ENCODE measurements at regions not wholly inside any gene's neighbourhood (a gene's known extent, or its start where the extent isn't known, plus 50 kb on each side); places are given as distances from the start of the nearest gene placed in this dataset.
"Not testable (repeated sequence)": the region's sequence is repeated elsewhere in the genome, so short reads cannot be mapped to it uniquely, and the experiment has no call there.

DNA sequence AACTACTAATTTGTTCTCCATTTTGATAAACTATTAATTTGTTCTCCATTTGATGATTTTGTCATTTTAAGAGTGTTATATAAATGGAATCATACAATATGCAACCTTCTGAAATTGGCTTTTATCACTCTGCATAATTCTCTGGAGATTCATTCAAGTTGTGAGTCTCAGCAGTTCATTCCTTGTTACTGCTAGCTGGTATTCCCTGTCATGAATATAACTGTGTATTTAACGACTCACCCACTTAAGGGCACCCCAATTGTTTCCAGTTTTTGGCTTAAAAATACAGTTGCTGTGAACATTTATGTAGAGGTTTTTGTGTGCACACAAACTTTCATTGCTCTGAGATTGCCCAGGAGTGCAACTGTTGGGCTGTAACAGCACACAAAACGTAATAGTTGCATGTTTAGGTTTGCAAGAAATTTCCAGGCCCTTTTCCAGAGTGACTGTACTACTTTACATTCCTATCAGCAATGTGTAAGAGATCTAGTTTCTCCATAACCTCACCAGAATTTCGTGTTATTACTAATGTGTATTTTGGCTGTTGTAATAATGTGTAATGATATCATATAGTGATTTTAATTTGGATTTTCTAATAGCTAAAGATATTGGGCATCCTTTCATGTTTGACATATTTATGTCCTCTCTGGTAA, 153.2 kb upstream of the ADCY1 start:
- TF ChIP-seq, protein P1, sequence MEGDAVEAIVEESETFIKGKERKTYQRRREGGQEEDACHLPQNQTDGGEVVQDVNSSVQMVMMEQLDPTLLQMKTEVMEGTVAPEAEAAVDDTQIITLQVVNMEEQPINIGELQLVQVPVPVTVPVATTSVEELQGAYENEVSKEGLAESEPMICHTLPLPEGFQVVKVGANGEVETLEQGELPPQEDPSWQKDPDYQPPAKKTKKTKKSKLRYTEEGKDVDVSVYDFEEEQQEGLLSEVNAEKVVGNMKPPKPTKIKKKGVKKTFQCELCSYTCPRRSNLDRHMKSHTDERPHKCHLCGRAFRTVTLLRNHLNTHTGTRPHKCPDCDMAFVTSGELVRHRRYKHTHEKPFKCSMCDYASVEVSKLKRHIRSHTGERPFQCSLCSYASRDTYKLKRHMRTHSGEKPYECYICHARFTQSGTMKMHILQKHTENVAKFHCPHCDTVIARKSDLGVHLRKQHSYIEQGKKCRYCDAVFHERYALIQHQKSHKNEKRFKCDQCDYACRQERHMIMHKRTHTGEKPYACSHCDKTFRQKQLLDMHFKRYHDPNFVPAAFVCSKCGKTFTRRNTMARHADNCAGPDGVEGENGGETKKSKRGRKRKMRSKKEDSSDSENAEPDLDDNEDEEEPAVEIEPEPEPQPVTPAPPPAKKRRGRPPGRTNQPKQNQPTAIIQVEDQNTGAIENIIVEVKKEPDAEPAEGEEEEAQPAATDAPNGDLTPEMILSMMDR (IDR thresholded peaks at IDR 0.05; ENCODE audit: borderline replicate concordance, control extremely low read depth, extremely low read depth, insufficient read depth, missing control alignments) = no peak
- in situ Hi-C loops (cut with MboI; ENCODE audit: low sequenced_read_pairs, unreplicated experiment) = no loop called here
- no peak for DNase-seq (ENCODE audit: low spot score)

DNA sequence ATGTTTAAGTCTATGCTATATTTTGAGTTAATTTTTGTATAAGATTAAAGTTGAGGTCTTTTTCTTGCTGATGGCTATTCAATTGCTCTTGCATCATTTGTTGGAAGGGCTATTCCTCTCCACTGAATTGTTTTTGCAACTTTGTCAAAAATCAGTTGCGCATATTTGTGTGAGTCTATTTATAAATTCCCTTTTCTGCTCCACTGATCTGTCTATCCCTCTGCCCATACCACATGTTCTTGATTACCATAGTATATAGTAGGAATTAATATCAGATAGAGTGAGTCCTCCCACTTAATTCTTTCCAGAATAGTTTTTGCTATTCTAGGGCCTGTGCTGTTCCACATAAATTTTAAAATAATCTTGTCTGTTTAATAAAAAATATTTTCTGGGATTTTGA, 152.4 kb upstream of the ADCY1 start:
- in situ Hi-C loops (cut with MboI; ENCODE audit: low sequenced_read_pairs, unreplicated experiment) = no loop called here

DNA sequence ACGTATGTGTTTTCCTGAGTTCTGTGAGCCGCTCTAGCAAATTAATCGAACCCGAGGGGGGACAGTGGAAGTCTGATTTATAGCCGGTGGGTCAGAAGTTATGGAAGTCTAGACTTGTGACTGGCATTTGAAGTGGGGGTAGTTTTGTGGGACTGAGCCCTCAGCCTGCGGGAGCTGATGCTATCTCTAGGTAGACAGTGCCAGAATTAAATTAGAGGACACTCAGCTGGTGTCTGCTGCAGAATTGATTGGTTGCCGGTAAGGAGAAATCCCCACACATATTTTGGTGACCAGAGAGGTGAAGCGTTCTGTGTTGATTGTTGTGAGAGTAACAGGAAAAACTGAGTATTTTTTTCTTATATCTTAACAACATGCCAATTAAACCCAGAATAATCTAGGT, 143.8 kb upstream of the ADCY1 start:
- DNase-seq (ENCODE audit: low spot score) = no peak
- in situ Hi-C loops (cut with MboI; ENCODE audit: low sequenced_read_pairs, unreplicated experiment) = no loop called here
- TF ChIP-seq, protein P1 (IDR thresholded peaks at IDR 0.05; ENCODE audit: borderline replicate concordance, control extremely low read depth, extremely low read depth, insufficient read depth, missing control alignments) = no peak

More for the DNA sequence above, 152.4 kb upstream of the ADCY1 start:
- no peak for DNase-seq (ENCODE audit: low spot score)
- TF ChIP-seq, protein P1 (IDR thresholded peaks at IDR 0.05; ENCODE audit: borderline replicate concordance, control extremely low read depth, extremely low read depth, insufficient read depth, missing control alignments) = no peak

DNA sequence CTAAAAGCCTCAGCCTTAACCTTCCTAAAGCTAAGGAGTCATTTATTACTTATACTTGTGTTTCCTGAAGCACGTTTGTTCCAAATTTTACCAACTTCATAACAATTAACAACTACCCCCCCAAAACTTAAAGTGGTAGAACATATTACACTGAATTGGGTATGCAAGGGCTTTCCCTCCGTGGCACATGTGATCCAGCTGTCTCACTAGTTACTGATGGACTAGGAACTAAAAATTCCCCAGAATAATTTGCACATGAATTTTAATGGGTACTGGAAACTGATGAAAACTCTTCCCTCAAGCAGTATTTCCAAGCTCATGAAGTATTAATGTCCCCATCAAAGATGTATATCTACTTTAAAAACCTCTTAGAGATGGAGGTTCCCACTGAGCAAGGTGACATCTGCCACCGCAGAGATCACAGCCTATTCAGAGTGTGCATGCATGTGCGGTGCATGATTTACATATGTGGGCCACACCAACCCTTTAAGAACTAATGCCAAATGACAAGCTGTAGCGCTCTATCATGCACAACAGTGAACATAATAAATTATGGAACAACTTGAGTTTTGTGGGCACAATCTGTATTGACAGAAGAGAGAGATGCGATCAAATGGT, 139.9 kb upstream of the ADCY1 start:
- TF ChIP-seq, protein P1 (IDR thresholded peaks at IDR 0.05; ENCODE audit: borderline replicate concordance, control extremely low read depth, extremely low read depth, insufficient read depth, missing control alignments) = no peak
- in situ Hi-C loops (cut with MboI; ENCODE audit: low sequenced_read_pairs, unreplicated experiment) = no loop called here
- DNase-seq (ENCODE audit: low spot score) = no peak

DNA sequence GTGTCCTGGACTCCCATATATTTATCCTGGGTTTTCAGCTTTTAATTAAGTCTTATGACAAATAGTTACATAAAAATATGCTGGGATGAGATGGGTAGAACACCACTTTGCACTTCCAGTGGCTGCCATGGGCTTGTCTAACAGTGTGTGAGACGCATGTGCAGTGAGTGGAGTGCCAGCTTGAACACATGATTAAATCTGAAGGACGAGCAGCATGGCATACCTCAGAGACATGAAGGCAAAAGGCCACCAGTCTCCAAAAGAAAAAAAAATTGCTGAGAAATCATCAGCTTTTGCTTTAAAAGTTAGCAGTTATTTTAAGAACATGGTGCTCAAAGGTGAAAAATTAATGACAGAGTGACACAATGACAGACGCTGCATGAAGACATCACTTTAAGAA, 139.0 kb upstream of the ADCY1 start:
- DNase-seq (ENCODE audit: low spot score) = no peak
- in situ Hi-C loops (cut with MboI; ENCODE audit: low sequenced_read_pairs, unreplicated experiment) = no loop called here
- TF ChIP-seq, protein P1 (IDR thresholded peaks at IDR 0.05; ENCODE audit: borderline replicate concordance, control extremely low read depth, extremely low read depth, insufficient read depth, missing control alignments) = no peak

- no peak for DNase-seq (ENCODE audit: low spot score)
- in situ Hi-C loops (cut with MboI; ENCODE audit: low sequenced_read_pairs, unreplicated experiment) = no loop called here
- TF ChIP-seq, protein P1 (IDR thresholded peaks at IDR 0.05; ENCODE audit: borderline replicate concordance, control extremely low read depth, extremely low read depth, insufficient read depth, missing control alignments) = no peak
These were observed 138.3 kb upstream of the ADCY1 start for GRCh38 chr7:45435846-45436245.

- in situ Hi-C loops (cut with MboI; ENCODE audit: low sequenced_read_pairs, unreplicated experiment); DNase-seq (ENCODE audit: low spot score): not testable (repeated sequence)
These were observed 133.4 kb upstream of the ADCY1 start for GRCh38 chr7:45440776-45441175.

Measured in GM13976 (cell line).